GM23338 (cell line): ENCODE measurements at regions not wholly inside any gene's neighbourhood (a gene's known extent, or its start where the extent isn't known, plus 50 kb on each side); places are given as distances from the start of the nearest gene placed in this dataset.
A peak's percentile ranks its signal among the peaks of the same experiment; 100 is the strongest.

ENCODE experiments used
- EZH2 ChIP-seq: fragments of 200-600 bp; sonication (generic); IDR thresholded peaks from one replicate; pipeline ENCODE4 v1.8.0; 2017; ENCODE audit warnings: antibody characterized with exemption, mild to moderate bottlenecking, low read depth; ENCODE audit not compliant: unreplicated experiment
- JUNB ChIP-seq: IDR thresholded peaks from one replicate; pipeline ENCODE4 v1.6.1; 2016; ENCODE audit warnings: antibody characterized with exemption; ENCODE audit not compliant: unreplicated experiment
- POLR2AphosphoS5 ChIP-seq: IDR thresholded peaks from 2 replicates; pipeline ENCODE4 v1.6.1; 2016; ENCODE audit warnings: antibody characterized with exemption, low read depth
- STAT1 ChIP-seq: IDR thresholded peaks from one replicate; pipeline ENCODE4 v1.6.1; 2016; ENCODE audit warnings: antibody characterized with exemption; ENCODE audit not compliant: unreplicated experiment
- TF ChIP-seq, protein P1 (sequence below), 2 experiments: fragments of 200-600 bp in 1 of 2; sonication (generic) in 1 of 2; conservative IDR thresholded peaks; 2 replicates each; pipeline versions ENCODE4 v1.5.1 to v1.6.1; 2016 to 2017; ENCODE audit warnings: antibody characterized with exemption in 2 of 2, low read depth in 2 of 2, mild to moderate bottlenecking in 2 of 2, moderate library complexity in 1 of 2

- TF ChIP-seq, protein P1, sequence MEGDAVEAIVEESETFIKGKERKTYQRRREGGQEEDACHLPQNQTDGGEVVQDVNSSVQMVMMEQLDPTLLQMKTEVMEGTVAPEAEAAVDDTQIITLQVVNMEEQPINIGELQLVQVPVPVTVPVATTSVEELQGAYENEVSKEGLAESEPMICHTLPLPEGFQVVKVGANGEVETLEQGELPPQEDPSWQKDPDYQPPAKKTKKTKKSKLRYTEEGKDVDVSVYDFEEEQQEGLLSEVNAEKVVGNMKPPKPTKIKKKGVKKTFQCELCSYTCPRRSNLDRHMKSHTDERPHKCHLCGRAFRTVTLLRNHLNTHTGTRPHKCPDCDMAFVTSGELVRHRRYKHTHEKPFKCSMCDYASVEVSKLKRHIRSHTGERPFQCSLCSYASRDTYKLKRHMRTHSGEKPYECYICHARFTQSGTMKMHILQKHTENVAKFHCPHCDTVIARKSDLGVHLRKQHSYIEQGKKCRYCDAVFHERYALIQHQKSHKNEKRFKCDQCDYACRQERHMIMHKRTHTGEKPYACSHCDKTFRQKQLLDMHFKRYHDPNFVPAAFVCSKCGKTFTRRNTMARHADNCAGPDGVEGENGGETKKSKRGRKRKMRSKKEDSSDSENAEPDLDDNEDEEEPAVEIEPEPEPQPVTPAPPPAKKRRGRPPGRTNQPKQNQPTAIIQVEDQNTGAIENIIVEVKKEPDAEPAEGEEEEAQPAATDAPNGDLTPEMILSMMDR (conservative IDR thresholded peaks at IDR 0.05; ENCODE audit: low read depth in 2 of 2), result peak; percentile 14; a peak in 1 of 4 replicates
- TF ChIP-seq POLR2AphosphoS5 (no peak), JUNB (no peak), STAT1 (no peak), EZH2 (no peak)
Measured at GRCh38 chr17:74117999-74118421, 85.5 kb upstream of the RPL38 start.
